Astrocyte (in vitro differentiated cells and primary cell): ENCODE measurements at regions not wholly inside any gene's neighbourhood (a gene's known extent, or its start where the extent isn't known, plus 50 kb on each side); places are given as distances from the start of the nearest gene placed in this dataset.

Experiments
- DNase-seq: peaks from one replicate; pipeline ENCODE4 v3.0.0-alpha.2; 2010; ENCODE audit warnings: low read depth
- FAIRE-seq: peaks from 2 replicates; lab custom pipeline; 2011; peaks lifted over from hg19 to GRCh38; lab: Jason Lieb, UNC
- H2AFZ ChIP-seq: 2 replicates; pipeline ENCODE4 v1.6.0; 2012; ENCODE audit warnings: low read depth, low read length, inconsistent platforms
- H3K27ac ChIP-seq: 2 replicates; pipeline ENCODE4 v1.5.1; 2011; ENCODE audit warnings: low read depth, low read length, inconsistent platforms
- H3K27me3 ChIP-seq: 2 replicates; pipeline ENCODE4 v1.6.0; 2011; ENCODE audit warnings: low read length, inconsistent platforms; ENCODE audit not compliant: insufficient read depth
- H3K36me3 ChIP-seq: 2 replicates; pipeline ENCODE4 v1.5.1; 2011; ENCODE audit warnings: low read length, inconsistent platforms; ENCODE audit not compliant: insufficient read depth
- H3K4me1 ChIP-seq: 2 replicates; pipeline ENCODE4 v1.5.1; 2011; ENCODE audit warnings: low read length, inconsistent platforms; ENCODE audit not compliant: insufficient read depth
- H3K4me2 ChIP-seq: 2 replicates; pipeline ENCODE4 v1.6.0; 2012; ENCODE audit warnings: low read length, inconsistent platforms
- H3K4me3 ChIP-seq: 2 replicates; pipeline ENCODE4 v1.5.1; 2011; ENCODE audit warnings: low read depth, mild to moderate bottlenecking, low read length, inconsistent platforms; ENCODE audit not compliant: insufficient read depth
- H3K79me2 ChIP-seq: 2 replicates; pipeline ENCODE4 v1.6.0; 2012; ENCODE audit warnings: mild to moderate bottlenecking, low read length, inconsistent platforms; ENCODE audit not compliant: insufficient read depth
- H3K9ac ChIP-seq: 2 replicates; pipeline ENCODE4 v1.6.0; 2012; ENCODE audit warnings: mild to moderate bottlenecking, low read length, inconsistent platforms
- H3K9me3 ChIP-seq: 2 replicates; pipeline ENCODE4 v1.5.1; 2012; ENCODE audit warnings: low read depth, mild to moderate bottlenecking, low read length, inconsistent platforms; ENCODE audit not compliant: insufficient read depth
- H4K20me1 ChIP-seq: 2 replicates; pipeline ENCODE4 v1.6.0; 2012; ENCODE audit warnings: low read length, inconsistent platforms; ENCODE audit not compliant: insufficient read depth
- H3K27ac Mint-ChIP-seq: one replicate; pipeline ENCODE4 v1.8.0; 2021; ENCODE audit warnings: mild to moderate bottlenecking, mixed read lengths; ENCODE audit not compliant: unreplicated experiment
- H3K27me3 Mint-ChIP-seq: one replicate; pipeline ENCODE4 v1.8.0; 2021; ENCODE audit warnings: low read depth, mixed read lengths; ENCODE audit not compliant: unreplicated experiment
- H3K36me3 Mint-ChIP-seq: one replicate; pipeline ENCODE4 v1.8.0; 2021; ENCODE audit warnings: low read depth, mixed read lengths; ENCODE audit not compliant: unreplicated experiment
- H3K4me1 Mint-ChIP-seq: one replicate; pipeline ENCODE4 v1.8.0; 2021; ENCODE audit warnings: low read depth, mixed read lengths; ENCODE audit not compliant: unreplicated experiment
- H3K4me3 Mint-ChIP-seq: one replicate; pipeline ENCODE4 v1.8.0; 2021; ENCODE audit warnings: mild to moderate bottlenecking, moderate library complexity, mixed read lengths; ENCODE audit not compliant: unreplicated experiment
- H3K9me3 Mint-ChIP-seq: one replicate; pipeline ENCODE4 v1.8.0; 2021; ENCODE audit warnings: mild to moderate bottlenecking, mixed read lengths; ENCODE audit not compliant: unreplicated experiment
- CTCF ChIP-seq: IDR thresholded peaks from 2 replicates; pipeline ENCODE4 v1.5.1; 2011; ENCODE audit warnings: low read depth, mild to moderate bottlenecking, inconsistent platforms, low read length, moderate library complexity; ENCODE audit not compliant: insufficient read depth
- EZH2 ChIP-seq: IDR thresholded peaks from 2 replicates; pipeline ENCODE4 v1.6.1; 2012; ENCODE audit warnings: mild to moderate bottlenecking, low read length, inconsistent platforms; ENCODE audit not compliant: insufficient read depth

GRCh38 chr16:17692484-17692883, 221.7 kb upstream of the XYLT1 start:
- Mint-ChIP-seq H3K27ac (no peak overlapping the region), H3K27me3 (peaks cover 2% of the 10 kb centered on the region), H3K4me1 (no peaks in the 10 kb centered on the region)

GRCh38 chr16:17691899-17692176, 221.1 kb upstream of the XYLT1 start:
- Mint-ChIP-seq H3K27me3 (peaks cover 2% of the 10 kb centered on the region), H3K36me3 (no peaks in the 10 kb centered on the region), H3K4me1 (no peaks in the 10 kb centered on the region), H3K27ac (no peak overlapping the region), H3K9me3 (no peaks in the 10 kb centered on the region), H3K4me3 (no peak overlapping the region)
- Histone ChIP-seq H3K4me3 (no peak overlapping the region), H3K9me3 (no peaks in the 10 kb centered on the region), H2AFZ (no peak overlapping the region), H3K4me1 (no peaks in the 10 kb centered on the region), H3K27me3 (peaks cover 3% of the 10 kb centered on the region), H4K20me1 (no peaks in the 10 kb centered on the region), H3K79me2 (no peaks in the 10 kb centered on the region), H3K27ac (no peak overlapping the region), H3K9ac (no peak overlapping the region), H3K36me3 (no peaks in the 10 kb centered on the region), H3K4me2 (no peak overlapping the region)
- no peak for FAIRE-seq
- TF ChIP-seq CTCF (no peak), EZH2 (no peak)
- no peak for DNase-seq

More at GRCh38 chr16:17692484-17692883, 221.7 kb upstream of the XYLT1 start:
- peaks cover 3% of the 10 kb centered on the region for H3K27me3 ChIP-seq
- no peaks in the 10 kb centered on the region for H3K36me3 Mint-ChIP-seq
- no peaks in the 10 kb centered on the region for H3K36me3 ChIP-seq
- H3K4me3 Mint-ChIP-seq = no peak overlapping the region
- FAIRE-seq = no peak
- H2AFZ ChIP-seq = no peak overlapping the region
- H3K9me3 ChIP-seq = peaks cover 1% of the 10 kb centered on the region
- H3K27ac ChIP-seq = no peak overlapping the region
- no peaks in the 10 kb centered on the region for H4K20me1 ChIP-seq
- no peaks in the 10 kb centered on the region for H3K79me2 ChIP-seq
- no peak overlapping the region for H3K4me3 ChIP-seq
- H3K9me3 Mint-ChIP-seq = no peaks in the 10 kb centered on the region
- no peak overlapping the region for H3K4me2 ChIP-seq
- no peaks in the 10 kb centered on the region for H3K4me1 ChIP-seq
- no peak overlapping the region for H3K9ac ChIP-seq
- DNase-seq = no peak
- TF ChIP-seq CTCF = no peak
- no peak for TF ChIP-seq EZH2

- H3K4me3 Mint-ChIP-seq = no peak overlapping the region
- Histone ChIP-seq H3K4me1 (no peaks in the 10 kb centered on the region), H3K27ac (no peak overlapping the region), H3K4me3 (no peak overlapping the region), H3K79me2 (no peaks in the 10 kb centered on the region), H3K4me2 (no peak overlapping the region), H3K36me3 (no peaks in the 10 kb centered on the region), H4K20me1 (no peaks in the 10 kb centered on the region), H3K9ac (no peak overlapping the region), H3K27me3 (peaks cover 3% of the 10 kb centered on the region), H2AFZ (no peak overlapping the region), H3K9me3 (no peaks in the 10 kb centered on the region)
- no peak overlapping the region for H3K27ac Mint-ChIP-seq
- DNase-seq (no peak), FAIRE-seq (no peak)
- peaks cover 2% of the 10 kb centered on the region for H3K27me3 Mint-ChIP-seq
- no peaks in the 10 kb centered on the region for H3K4me1 Mint-ChIP-seq
- no peaks in the 10 kb centered on the region for H3K9me3 Mint-ChIP-seq
- no peak for TF ChIP-seq CTCF
- no peaks in the 10 kb centered on the region for H3K36me3 Mint-ChIP-seq
Observed at GRCh38 chr16:17691106-17691898, 220.5 kb upstream of the XYLT1 start.
